H9 (cell line): ENCODE measurements at regions not wholly inside any gene's neighbourhood (a gene's known extent, or its start where the extent isn't known, plus 50 kb on each side); places are given as distances from the start of the nearest gene placed in this dataset.
A peak's percentile ranks its signal among the peaks of the same experiment; 100 is the strongest.

ENCODE experiments used
- DNase-seq: peaks from one replicate; pipeline ENCODE4 v3.0.0-alpha.2; 2017
- H2AFZ ChIP-seq: one replicate; pipeline ENCODE4 v1.6.1; 2013; ENCODE audit warnings: mild to moderate bottlenecking, low read length, control low read depth, moderate library complexity
- H2AK5ac ChIP-seq: 2 replicates; pipeline ENCODE4 v1.6.1; 2013; ENCODE audit warnings: low read length, control low read depth, mixed read lengths; ENCODE audit not compliant: insufficient read length
- H2BK120ac ChIP-seq: one replicate; pipeline ENCODE4 v1.6.1; 2013; ENCODE audit warnings: low read depth, mild to moderate bottlenecking, low read length, control low read depth, inconsistent platforms; ENCODE audit not compliant: poor library complexity, severe bottlenecking
- H2BK12ac ChIP-seq: 2 replicates; pipeline ENCODE4 v1.6.1; 2013; ENCODE audit warnings: low read length, control low read depth, mixed read lengths, low read depth; ENCODE audit not compliant: insufficient read length
- H2BK15ac ChIP-seq: 2 replicates; pipeline ENCODE4 v1.6.1; 2013; ENCODE audit warnings: low read depth, low read length, control low read depth
- H2BK20ac ChIP-seq: one replicate; pipeline ENCODE4 v1.6.1; 2013; ENCODE audit warnings: low read depth, mild to moderate bottlenecking, low read length, control low read depth, inconsistent platforms; ENCODE audit not compliant: poor library complexity, severe bottlenecking
- H2BK5ac ChIP-seq: 2 replicates; pipeline ENCODE4 v1.6.1; 2013; ENCODE audit warnings: low read length, control low read depth, mixed read lengths; ENCODE audit not compliant: insufficient read length
- H3K14ac ChIP-seq: 2 replicates; pipeline ENCODE4 v1.6.1; 2013; ENCODE audit warnings: low read length, control low read depth; ENCODE audit not compliant: insufficient read depth
- H3K18ac ChIP-seq: 2 replicates; pipeline ENCODE4 v1.6.1; 2013; ENCODE audit warnings: low read depth, mild to moderate bottlenecking, mixed read lengths, low read length, control low read depth; ENCODE audit not compliant: insufficient read length
- H3K23ac ChIP-seq: 2 replicates; pipeline ENCODE4 v1.6.1; 2013; ENCODE audit warnings: low read length, control low read depth, mixed read lengths, low read depth; ENCODE audit not compliant: insufficient read length
- H3K23me2 ChIP-seq: 2 replicates; pipeline ENCODE4 v1.6.1; 2013; ENCODE audit warnings: low read depth, mild to moderate bottlenecking, mixed read lengths, low read length, control low read depth; ENCODE audit not compliant: insufficient read length, poor library complexity, severe bottlenecking
- H3K27ac ChIP-seq: 2 replicates; pipeline ENCODE4 v1.5.1; 2013; ENCODE audit warnings: low read length, control low read depth, mixed read lengths, low read depth; ENCODE audit not compliant: insufficient read length
- H3K27me3 ChIP-seq: 2 replicates; pipeline ENCODE4 v1.6.1; 2013; ENCODE audit warnings: low read length, control low read depth, inconsistent platforms; ENCODE audit not compliant: insufficient read depth
- H3K4ac ChIP-seq: 2 replicates; pipeline ENCODE4 v1.6.1; 2013; ENCODE audit warnings: low read depth, mild to moderate bottlenecking, control low read depth, inconsistent platforms, low read length, moderate library complexity
- H3K4me1 ChIP-seq: 2 replicates; pipeline ENCODE4 v1.6.1; 2013; ENCODE audit warnings: low read length, control low read depth, inconsistent platforms; ENCODE audit not compliant: insufficient read depth
- H3K4me2 ChIP-seq: 2 replicates; pipeline ENCODE4 v1.6.1; 2013; ENCODE audit warnings: low read length, control low read depth, mixed read lengths; ENCODE audit not compliant: insufficient read length, insufficient read depth
- H3K56ac ChIP-seq: 2 replicates; pipeline ENCODE4 v1.6.1; 2013; ENCODE audit warnings: low read depth, mild to moderate bottlenecking, mixed read lengths, low read length, control low read depth; ENCODE audit not compliant: insufficient read length
- H3K79me1 ChIP-seq: 2 replicates; pipeline ENCODE4 v1.6.1; 2013; ENCODE audit warnings: low read depth, mild to moderate bottlenecking, moderate library complexity, low read length, control low read depth, inconsistent platforms; ENCODE audit not compliant: insufficient read depth, poor library complexity, severe bottlenecking
- H3K79me2 ChIP-seq: 2 replicates; pipeline ENCODE4 v1.6.1; 2013; ENCODE audit warnings: low read length, control low read depth, inconsistent platforms; ENCODE audit not compliant: insufficient read depth
- H3K9ac ChIP-seq: 2 replicates; pipeline ENCODE4 v1.6.1; 2013; ENCODE audit warnings: low read length, control low read depth, mixed read lengths; ENCODE audit not compliant: insufficient read length; ENCODE audit errors: extremely low read depth
- H3K9me3 ChIP-seq: one replicate; pipeline ENCODE4 v1.6.1; 2013; ENCODE audit warnings: low read depth, low read length, inconsistent platforms; ENCODE audit not compliant: control insufficient read depth
- H3T11ph ChIP-seq: one replicate; pipeline ENCODE4 v1.6.1; 2013; ENCODE audit warnings: mild to moderate bottlenecking, low read length, control low read depth, inconsistent platforms
- H4K20me1 ChIP-seq: one replicate; pipeline ENCODE4 v1.6.1; 2013; ENCODE audit not compliant: control insufficient read depth, insufficient read length, insufficient read depth
- H4K5ac ChIP-seq: 2 replicates; pipeline ENCODE4 v1.6.1; 2013; ENCODE audit warnings: low read depth, mild to moderate bottlenecking, mixed read lengths, low read length, control low read depth; ENCODE audit not compliant: insufficient read length
- H4K8ac ChIP-seq: replicated peaks from 2 replicates; pipeline ENCODE4 v1.6.1; 2013; ENCODE audit warnings: low read length, control low read depth, mixed read lengths, low read depth; ENCODE audit not compliant: insufficient read length
- H4K91ac ChIP-seq: 2 replicates; pipeline ENCODE4 v1.6.1; 2013; ENCODE audit warnings: low read depth, mild to moderate bottlenecking, moderate library complexity, mixed read lengths, low read length, control low read depth; ENCODE audit not compliant: insufficient read length
- H3K27ac Mint-ChIP-seq, 3 experiments: 2 replicates in 2 of 3; 3 replicates in 1 of 3; pipeline ENCODE4 v1.8.0; 2020 to 2021; ENCODE audit warnings: mixed read lengths in 3 of 3, mild to moderate bottlenecking in 1 of 3, moderate library complexity in 1 of 3
- H3K27me3 Mint-ChIP-seq: 2 replicates; pipeline ENCODE4 v1.8.0; 2021; ENCODE audit warnings: low read depth, mild to moderate bottlenecking, moderate library complexity, mixed read lengths
- H3K36me3 Mint-ChIP-seq, 3 experiments: 2 replicates in 2 of 3; 3 replicates in 1 of 3; pipeline ENCODE4 v1.8.0; 2020 to 2021; ENCODE audit warnings: low read depth in 3 of 3, mixed read lengths in 3 of 3; ENCODE audit not compliant: insufficient read depth in 1 of 3
- H3K4me1 Mint-ChIP-seq, 2 experiments: 2 replicates each; pipeline ENCODE4 v1.8.0; 2020; ENCODE audit warnings: mixed read lengths in 2 of 2
- H3K4me3 Mint-ChIP-seq, 2 experiments: 2 replicates in 1 of 2; 3 replicates in 1 of 2; pipeline ENCODE4 v1.8.0; 2020 to 2021; ENCODE audit warnings: mild to moderate bottlenecking in 2 of 2, mixed read lengths in 2 of 2, moderate library complexity in 1 of 2
- H3K9me3 Mint-ChIP-seq, 2 experiments: 2 replicates in 1 of 2; 3 replicates in 1 of 2; pipeline ENCODE4 v1.8.0; 2020; ENCODE audit warnings: mild to moderate bottlenecking in 2 of 2, mixed read lengths in 2 of 2, moderate library complexity in 1 of 2
- CTCF ChIP-seq: fragments of 200-600 bp; sonication (generic); conservative IDR thresholded peaks from 3 replicates; pipeline ENCODE4 v1.8.0; 2021; ENCODE audit warnings: antibody characterized with exemption, mild to moderate bottlenecking
- WGBS: extraction: QIAGEN DNeasy Blood & Tissue Kit; methylation state at CpG from one replicate; pipeline ENCODE4 v1.1.7; 2013; ENCODE audit warnings: missing lambda C conversion rate, low lambda C conversion rate, mixed read lengths; ENCODE audit not compliant: insufficient read length; ENCODE audit errors: extremely low coverage; 5-methylcytosine and 5-hydroxymethylcytosine counted together

GRCh38 chr9:89686126-89686525 lies 81.3 kb downstream of the GADD45G start:
- peak; percentile 46 for DNase-seq
- H3K79me2 ChIP-seq, result no peaks in the 10 kb centered on the region
- no peak overlapping the region for H2BK120ac ChIP-seq
- no peak overlapping the region for H3K56ac ChIP-seq
- no peaks in the 10 kb centered on the region for H3K27me3 ChIP-seq
- H3K4me1 ChIP-seq, result peaks cover 5% of the 10 kb centered on the region; the same call in 1 of the 2 replicates
- no peaks in the 10 kb centered on the region for H3K9me3 ChIP-seq
- H4K5ac ChIP-seq, result no peak overlapping the region
- Mint-ChIP-seq H3K4me1 (peaks cover 33% of the 10 kb centered on the region in 2 experiments), H3K9me3 (peaks cover 5 to 7% of the 10 kb centered on the region in 2 experiments; a peak in 2 of 5 replicates), H3K36me3 (peaks cover 0 to 6% (median 0%) of the 10 kb centered on the region in 3 experiments; a peak in 1 of 7 replicates), H3K27me3 (peaks cover 11% of the 10 kb centered on the region), H3K4me3 (no peak overlapping the region), H3K27ac (peak overlapping the region; percentile 20 to 66 (median 42); a peak in 5 of 7 replicates)
- no peak overlapping the region for H2AK5ac ChIP-seq
- no peak overlapping the region for H4K8ac ChIP-seq
- no peak overlapping the region for H3K23ac ChIP-seq
- no peak overlapping the region for H3K4ac ChIP-seq
- no peak overlapping the region for H2AFZ ChIP-seq
- H3K79me1 ChIP-seq, result no peaks in the 10 kb centered on the region
- no peak overlapping the region for H2BK20ac ChIP-seq
- no CpG with 5 or more reads among the region's 5 CpGs for WGBS
- no peak overlapping the region for H2BK5ac ChIP-seq
- no peak overlapping the region for H2BK15ac ChIP-seq
- no peak overlapping the region for H3T11ph ChIP-seq
- H4K20me1 ChIP-seq, result no peaks in the 10 kb centered on the region
- no peak overlapping the region for H3K9ac ChIP-seq
- H2BK12ac ChIP-seq, result no peak overlapping the region
- H3K18ac ChIP-seq, result no peak overlapping the region
- peak overlapping the region; percentile 57 for H3K14ac ChIP-seq
- no peak overlapping the region for H3K27ac ChIP-seq
- no peak for TF ChIP-seq CTCF
- no peak overlapping the region for H4K91ac ChIP-seq
- H3K23me2 ChIP-seq, result no peaks in the 10 kb centered on the region
- H3K4me2 ChIP-seq, result no peak overlapping the region
